ENCODE measurements at regions not wholly inside any gene's neighbourhood (a gene's known extent, or its start where the extent isn't known, plus 50 kb on each side); places are given as distances from the start of the nearest gene placed in this dataset.

- TF ChIP-seq POLR2A (IDR thresholded peaks at IDR 0.05; ENCODE audit: control extremely low read depth in 1 of 2, low read depth in 2 of 2, low read length in 2 of 2) (no peak), SIN3A (conservative IDR thresholded peaks at IDR 0.05 in 1 of 2, IDR thresholded peaks at IDR 0.05 in 1 of 2; ENCODE audit: low read depth in 1 of 2, low read length in 2 of 2) (no peak), EZH2 (IDR thresholded peaks at IDR 0.05; ENCODE audit: low read depth, low read length, severe bottlenecking) (no peak), CTCF (IDR thresholded peaks at IDR 0.05; ENCODE audit: control extremely low read depth in 1 of 3, insufficient read depth in 1 of 3, low read depth in 1 of 3, low read length in 3 of 3) (no peak), ZNF274 (IDR thresholded peaks at IDR 0.05; ENCODE audit: borderline replicate concordance, extremely low read depth, low read length) (no peak), JUND (IDR thresholded peaks at IDR 0.05; ENCODE audit: low read length) (no peak), SP1 (IDR thresholded peaks at IDR 0.05; ENCODE audit: low read depth, low read length) (no peak), SP2 (IDR thresholded peaks at IDR 0.05; ENCODE audit: low read length) (no peak), RFX5 (IDR thresholded peaks at IDR 0.05; ENCODE audit: borderline replicate concordance, low read depth, low read length) (no peak), CHD2 (IDR thresholded peaks at IDR 0.05; ENCODE audit: low read length) (no peak), RAD21 (IDR thresholded peaks at IDR 0.05 in 1 of 2, conservative IDR thresholded peaks at IDR 0.05 in 1 of 2; ENCODE audit: low read depth in 2 of 2, low read length in 2 of 2) (no peak), HDAC6 (IDR thresholded peaks at IDR 0.05; ENCODE audit: low read depth, low read length) (no peak), MAX (IDR thresholded peaks at IDR 0.05) (no peak)
Observed at GRCh38 chr14:38880643-38881524, 222.2 kb downstream of the SEC23A start.

Data from H1 (cell line).